Tibial nerve (tissue), 4 donors: ENCODE measurements at regions not wholly inside any gene's neighbourhood (a gene's known extent, or its start where the extent isn't known, plus 50 kb on each side); places are given as distances from the start of the nearest gene placed in this dataset.
A peak's percentile ranks its signal among the peaks of the same experiment; 100 is the strongest.
"Not testable (repeated sequence)": the region's sequence is repeated elsewhere in the genome, so short reads cannot be mapped to it uniquely, and the experiment has no call there.

Experiments
- DNase-seq, 2 donors: peaks; one replicate each; pipeline ENCODE4 v3.0.0-alpha.2; 2019; ENCODE audit warnings: low spot score in 2 of 2
- H3K27ac ChIP-seq, 4 donors: fragments of 200-600 bp; sonication (generic) in 3 of 4; one replicate each; pipeline ENCODE4 v1.5.1; 2017 to 2019; ENCODE audit warnings: mild to moderate bottlenecking in 1 of 4
- H3K27me3 ChIP-seq, 2 donors: fragments of 200-600 bp; sonication (generic) in 1 of 2; one replicate each; pipeline versions ENCODE4 v1.5.1 to v1.6.0; 2017 to 2019
- H3K36me3 ChIP-seq, 3 donors: fragments of 200-600 bp; sonication (generic); one replicate each; pipeline ENCODE4 v1.5.1; 2018 to 2019
- H3K4me1 ChIP-seq, 4 donors: fragments of 200-600 bp; sonication (generic) in 3 of 4; one replicate each; pipeline ENCODE4 v1.5.1; 2017 to 2019
- H3K4me3 ChIP-seq, 4 donors: fragments of 200-600 bp; sonication (generic) in 3 of 4; one replicate each; pipeline ENCODE4 v1.5.1; 2017 to 2019; ENCODE audit warnings: mild to moderate bottlenecking in 1 of 4, moderate library complexity in 1 of 4
- H3K9me3 ChIP-seq, 4 donors: fragments of 200-600 bp; sonication (generic) in 3 of 4; one replicate each; pipeline ENCODE4 v1.5.1; 2017 to 2019
- CTCF ChIP-seq, 5 experiments: fragments of 200-600 bp in 3 of 5; fragments of 450-650 bp in 2 of 5; sonication (generic) in 3 of 5; IDR thresholded peaks; one replicate each; pipeline ENCODE4 v1.5.1; 2016 to 2019; ENCODE audit warnings: antibody characterized with exemption in 5 of 5, mild to moderate bottlenecking in 3 of 5, moderate library complexity in 2 of 5
- EP300 ChIP-seq, 2 donors: sonication (generic); formaldehyde crosslinking; IDR thresholded peaks; one replicate each; pipeline ENCODE4 v1.6.1; 2017; ENCODE audit warnings: antibody characterized with exemption in 2 of 2, mild to moderate bottlenecking in 1 of 2
- POLR2A ChIP-seq, 2 donors: fragments of 450-650 bp; IDR thresholded peaks; one replicate each; pipeline ENCODE4 v1.6.1; 2017; ENCODE audit warnings: antibody characterized with exemption in 2 of 2, mild to moderate bottlenecking in 2 of 2, moderate library complexity in 2 of 2
- WGBS, 2 donors: methylation state at CpG; one replicate each; pipeline ENCODE4 v1.1.5; 2018; 5-methylcytosine and 5-hydroxymethylcytosine counted together

GRCh38 chr11:35046681-35047080 is 92.3 kb upstream of the CD44 start:
- no peak overlapping the region for H3K4me3 ChIP-seq

GRCh38 chr11:35047179-35047578 is 91.8 kb upstream of the CD44 start:
- 90 to 93% methylated on average over 1 of the region's 1 CpG for WGBS, 2 donors
- no peaks in the 10 kb centered on the region for H3K9me3 ChIP-seq
- no peak for DNase-seq
- H3K36me3 ChIP-seq, result no peaks in the 10 kb centered on the region
- H3K27ac ChIP-seq, result no peak overlapping the region
- H3K4me1 ChIP-seq, result peaks cover 0 to 10% (median 0%) of the 10 kb centered on the region in 4 donors
- no peak overlapping the region for H3K4me3 ChIP-seq
- H3K27me3 ChIP-seq, result no peaks in the 10 kb centered on the region
- TF ChIP-seq CTCF (IDR thresholded peaks at IDR 0.05) (no peak), EP300 (IDR thresholded peaks at IDR 0.05) (no peak), POLR2A (IDR thresholded peaks at IDR 0.05) (no peak)

More at GRCh38 chr11:35046681-35047080, 92.3 kb upstream of the CD44 start:
- no peak for TF ChIP-seq POLR2A (IDR thresholded peaks at IDR 0.05)
- TF ChIP-seq CTCF (IDR thresholded peaks at IDR 0.05), result no peak
- TF ChIP-seq EP300 (IDR thresholded peaks at IDR 0.05), result no peak
- no peak for DNase-seq
- WGBS, 2 donors, result 86 to 89% methylated on average over 1 of the region's 1 CpG
- no peaks in the 10 kb centered on the region for H3K9me3 ChIP-seq
- H3K4me1 ChIP-seq, result peaks cover 0 to 10% (median 0%) of the 10 kb centered on the region in 4 donors
- H3K27ac ChIP-seq, result no peak overlapping the region
- H3K36me3 ChIP-seq, result no peaks in the 10 kb centered on the region
- H3K27me3 ChIP-seq, result no peaks in the 10 kb centered on the region

- no peaks in the 10 kb centered on the region for H3K36me3 ChIP-seq
- H3K4me3 ChIP-seq, result no peak overlapping the region
- DNase-seq, result no peak
- peak overlapping the region in 1 of 4 donors; percentile 50 for H3K27ac ChIP-seq
- no peaks in the 10 kb centered on the region for H3K27me3 ChIP-seq
- no peaks in the 10 kb centered on the region for H3K9me3 ChIP-seq
- WGBS, 2 donors, result 76 to 79% methylated on average over 2 of the region's 2 CpGs
- no peak for TF ChIP-seq CTCF (IDR thresholded peaks at IDR 0.05)
- TF ChIP-seq EP300 (IDR thresholded peaks at IDR 0.05), result no peak
- TF ChIP-seq POLR2A (IDR thresholded peaks at IDR 0.05), result no peak
- peaks cover 0 to 10% (median 0%) of the 10 kb centered on the region in 4 donors for H3K4me1 ChIP-seq
Measured at GRCh38 chr11:35047769-35048168, 91.2 kb upstream of the CD44 start.

- H3K9me3 ChIP-seq, H3K4me1 ChIP-seq, H3K4me3 ChIP-seq, H3K36me3 ChIP-seq, DNase-seq, H3K27me3 ChIP-seq: not testable (repeated sequence)
- peak overlapping the region in 1 of 4 donors; percentile 50 for H3K27ac ChIP-seq
- WGBS, 2 donors, result 47 to 48% methylated on average over 3 of the region's 3 CpGs
Measured at GRCh38 chr11:35048346-35048745, 90.6 kb upstream of the CD44 start.

- 71 to 74% methylated on average over 4 of the region's 4 CpGs for WGBS, 2 donors
- Histone ChIP-seq H3K36me3 (no peaks in the 10 kb centered on the region), H3K4me1 (peaks cover 0 to under 1% (median 0%) of the 10 kb centered on the region in 4 donors), H3K9me3 (no peaks in the 10 kb centered on the region), H3K27ac (no peak overlapping the region), H3K27me3 (no peaks in the 10 kb centered on the region), H3K4me3 (no peak overlapping the region)
- TF ChIP-seq CTCF (IDR thresholded peaks at IDR 0.05) (no peak), POLR2A (IDR thresholded peaks at IDR 0.05) (no peak), EP300 (IDR thresholded peaks at IDR 0.05) (no peak)
- DNase-seq, result no peak
Measured at GRCh38 chr11:35049859-35050531, 89.0 kb upstream of the CD44 start.
